SK-N-SH treated with all-trans-retinoic acid at 6 μM for 48 hours (cell line): ENCODE measurements at regions not wholly inside any gene's neighbourhood (a gene's known extent, or its start where the extent isn't known, plus 50 kb on each side); places are given as distances from the start of the nearest gene placed in this dataset.

ENCODE experiments used
- ATAC-seq: fragments of 200-7000 bp; cut with Tn5 transposase; 3 replicates; pipeline ENCODE4 v1.9.1; 2020; ENCODE audit warnings: mild to moderate bottlenecking, moderate library complexity
- ARNTL ChIP-seq: fragments of 450-650 bp; formaldehyde crosslinking; IDR thresholded peaks from 2 replicates; pipeline ENCODE4 v1.5.0; 2020; ENCODE audit warnings: low read depth, mild to moderate bottlenecking, moderate library complexity, borderline replicate concordance
- BACH2 ChIP-seq: fragments of 250-450 bp; sonication (Bioruptor Pico); IDR thresholded peaks from 2 replicates; pipeline ENCODE4 v1.9.0; 2021; ENCODE audit warnings: mild to moderate bottlenecking, borderline replicate concordance
- CSDC2 ChIP-seq: fragments of 250-450 bp; sonication (Bioruptor Pico); IDR thresholded peaks from 2 replicates; pipeline ENCODE4 v1.5.0; 2020; ENCODE audit warnings: mild to moderate bottlenecking, moderate library complexity
- CSRNP3 ChIP-seq: fragments of 250-450 bp; sonication (Bioruptor Pico); IDR thresholded peaks from 2 replicates; pipeline ENCODE4 v1.5.1; 2021; ENCODE audit warnings: mild to moderate bottlenecking, moderate library complexity
- GLIS3 ChIP-seq: fragments of 250-450 bp; sonication (Bioruptor Pico); IDR thresholded peaks from 2 replicates; pipeline ENCODE4 v1.5.0; 2020; ENCODE audit warnings: mild to moderate bottlenecking, moderate library complexity
- ISL1 ChIP-seq: fragments of 250-450 bp; sonication (Bioruptor Pico); IDR thresholded peaks from 2 replicates; pipeline ENCODE4 v2.1.2; 2022; ENCODE audit warnings: mild to moderate bottlenecking, moderate library complexity
- PPARA ChIP-seq: fragments of 250-450 bp; sonication (Bioruptor Pico); IDR thresholded peaks from 2 replicates; pipeline ENCODE4 v1.5.0; 2020; ENCODE audit warnings: mild to moderate bottlenecking, borderline replicate concordance
- RARB ChIP-seq: fragments of 250-450 bp; sonication (Bioruptor Pico); IDR thresholded peaks from 2 replicates; pipeline ENCODE4 v1.8.0; 2021; ENCODE audit warnings: mild to moderate bottlenecking, moderate library complexity
- SNAI2 ChIP-seq: fragments of 250-450 bp; sonication (Bioruptor Pico); IDR thresholded peaks from 2 replicates; pipeline ENCODE4 v1.5.0; 2020; ENCODE audit warnings: mild to moderate bottlenecking, moderate library complexity
- TCF4 ChIP-seq: fragments of 250-450 bp; sonication (Bioruptor Pico); IDR thresholded peaks from 2 replicates; pipeline ENCODE4 v1.8.0; 2021; ENCODE audit warnings: mild to moderate bottlenecking, moderate library complexity, borderline replicate concordance
- TOX ChIP-seq: fragments of 250-450 bp; sonication (Bioruptor Pico); IDR thresholded peaks from 2 replicates; pipeline ENCODE4 v1.8.0; 2021; ENCODE audit warnings: mild to moderate bottlenecking, moderate library complexity, borderline replicate concordance
- TSHZ2 ChIP-seq: fragments of 250-450 bp; sonication (Bioruptor Pico); IDR thresholded peaks from 2 replicates; pipeline ENCODE4 v1.5.0; 2020; ENCODE audit warnings: mild to moderate bottlenecking, moderate library complexity
- ZC3H10 ChIP-seq: fragments of 250-450 bp; sonication (Bioruptor Pico); IDR thresholded peaks from 2 replicates; pipeline ENCODE4 v1.5.1; 2021; ENCODE audit warnings: mild to moderate bottlenecking, moderate library complexity
- ZFP3 ChIP-seq: fragments of 250-450 bp; sonication (Bioruptor Pico); IDR thresholded peaks from 2 replicates; pipeline ENCODE4 v1.5.0; 2020; ENCODE audit warnings: mild to moderate bottlenecking, moderate library complexity
- ZFP30 ChIP-seq: fragments of 450-650 bp; formaldehyde crosslinking; IDR thresholded peaks from 2 replicates; pipeline ENCODE4 v1.5.0; 2022; ENCODE audit warnings: mild to moderate bottlenecking, moderate library complexity
- ZNF565 ChIP-seq: fragments of 450-650 bp; formaldehyde crosslinking; conservative IDR thresholded peaks from 2 replicates; pipeline ENCODE4 v1.5.0; 2020; ENCODE audit warnings: low read depth, mild to moderate bottlenecking, moderate library complexity
- ZNF70 ChIP-seq: fragments of 450-650 bp; formaldehyde crosslinking; IDR thresholded peaks from 2 replicates; pipeline ENCODE4 v1.5.0; 2020; ENCODE audit warnings: mild to moderate bottlenecking, moderate library complexity
- ZNF8 ChIP-seq: fragments of 450-650 bp; formaldehyde crosslinking; IDR thresholded peaks from 2 replicates; pipeline ENCODE4 v1.5.0; 2020; ENCODE audit warnings: mild to moderate bottlenecking, moderate library complexity
- TF ChIP-seq, protein P1 (sequence below): fragments of 250-450 bp; sonication (Bioruptor Pico); IDR thresholded peaks from 2 replicates; pipeline ENCODE4 v1.8.0; 2020; ENCODE audit warnings: mild to moderate bottlenecking, moderate library complexity, borderline replicate concordance
- TF ChIP-seq, protein P2 (sequence below): fragments of 250-450 bp; sonication (Bioruptor Pico); IDR thresholded peaks from 2 replicates; pipeline ENCODE4 v1.5.1; 2020; ENCODE audit warnings: low read depth, mild to moderate bottlenecking, moderate library complexity
- TF ChIP-seq, protein P3 (sequence below): fragments of 250-450 bp; sonication (Bioruptor Pico); IDR thresholded peaks from 2 replicates; pipeline ENCODE4 v1.8.0; 2021; ENCODE audit warnings: low read depth, mild to moderate bottlenecking, moderate library complexity, borderline replicate concordance

DNA sequence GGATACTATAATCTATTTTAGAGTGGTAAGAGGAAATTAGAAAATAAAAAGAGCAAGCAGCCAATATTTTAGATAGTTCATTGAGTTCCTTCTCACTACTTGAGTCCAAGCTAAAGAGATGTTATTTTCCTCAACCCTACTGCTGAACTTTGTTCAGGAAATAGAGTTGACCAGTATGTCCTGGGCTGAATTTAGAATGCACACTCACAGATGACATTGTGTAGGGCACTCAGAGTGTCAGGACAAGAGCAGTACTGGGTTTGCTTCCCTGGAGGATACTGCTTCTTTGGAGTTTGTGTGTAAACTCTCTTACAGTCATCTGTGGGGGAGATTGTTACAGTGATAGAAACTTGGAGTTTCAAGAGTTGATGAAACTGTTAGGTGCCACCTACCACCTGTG lies 80.0 kb upstream of the AGBL1 start:
- TF ChIP-seq SNAI2 (CRISPR knock-in tag): no peak
- no peak for TF ChIP-seq ZFP3
- TF ChIP-seq, all 23 proteins: peak for 0
- ATAC-seq: no peak

DNA sequence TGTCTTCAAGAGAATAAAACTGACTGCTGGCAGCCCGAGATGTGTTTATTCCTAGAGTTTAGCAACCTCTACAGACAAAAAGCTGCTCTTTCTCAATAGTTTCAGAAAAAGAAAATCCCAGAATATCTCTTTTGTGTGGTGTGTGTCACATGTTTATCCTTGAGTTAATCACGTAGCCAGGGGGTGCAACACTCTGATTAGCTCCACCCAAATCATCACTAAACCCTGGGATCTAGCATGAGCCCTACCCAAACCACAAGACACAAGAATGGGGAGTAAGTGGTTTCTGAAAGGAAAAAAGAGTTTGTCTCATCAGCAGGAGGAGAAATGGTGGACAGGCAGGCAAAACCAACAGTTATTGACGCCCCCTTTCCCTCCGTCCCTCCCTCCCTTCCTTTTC lies 78.5 kb upstream of the AGBL1 start:
- TF ChIP-seq BACH2 (CRISPR knock-in tag) (no peak), GLIS3 (no peak), SNAI2 (CRISPR knock-in tag) (no peak), TSHZ2 (no peak), ZNF8 (CRISPR knock-in tag) (no peak), ZNF565 (CRISPR knock-in tag) (no peak), ARNTL (CRISPR knock-in tag) (no peak), ZFP30 (CRISPR knock-in tag) (no peak)
- TF ChIP-seq, protein P1, sequence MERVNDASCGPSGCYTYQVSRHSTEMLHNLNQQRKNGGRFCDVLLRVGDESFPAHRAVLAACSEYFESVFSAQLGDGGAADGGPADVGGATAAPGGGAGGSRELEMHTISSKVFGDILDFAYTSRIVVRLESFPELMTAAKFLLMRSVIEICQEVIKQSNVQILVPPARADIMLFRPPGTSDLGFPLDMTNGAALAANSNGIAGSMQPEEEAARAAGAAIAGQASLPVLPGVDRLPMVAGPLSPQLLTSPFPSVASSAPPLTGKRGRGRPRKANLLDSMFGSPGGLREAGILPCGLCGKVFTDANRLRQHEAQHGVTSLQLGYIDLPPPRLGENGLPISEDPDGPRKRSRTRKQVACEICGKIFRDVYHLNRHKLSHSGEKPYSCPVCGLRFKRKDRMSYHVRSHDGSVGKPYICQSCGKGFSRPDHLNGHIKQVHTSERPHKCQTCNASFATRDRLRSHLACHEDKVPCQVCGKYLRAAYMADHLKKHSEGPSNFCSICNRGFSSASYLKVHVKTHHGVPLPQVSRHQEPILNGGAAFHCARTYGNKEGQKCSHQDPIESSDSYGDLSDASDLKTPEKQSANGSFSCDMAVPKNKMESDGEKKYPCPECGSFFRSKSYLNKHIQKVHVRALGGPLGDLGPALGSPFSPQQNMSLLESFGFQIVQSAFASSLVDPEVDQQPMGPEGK (CRISPR knock-in tag): no peak
- TF ChIP-seq, protein P2, sequence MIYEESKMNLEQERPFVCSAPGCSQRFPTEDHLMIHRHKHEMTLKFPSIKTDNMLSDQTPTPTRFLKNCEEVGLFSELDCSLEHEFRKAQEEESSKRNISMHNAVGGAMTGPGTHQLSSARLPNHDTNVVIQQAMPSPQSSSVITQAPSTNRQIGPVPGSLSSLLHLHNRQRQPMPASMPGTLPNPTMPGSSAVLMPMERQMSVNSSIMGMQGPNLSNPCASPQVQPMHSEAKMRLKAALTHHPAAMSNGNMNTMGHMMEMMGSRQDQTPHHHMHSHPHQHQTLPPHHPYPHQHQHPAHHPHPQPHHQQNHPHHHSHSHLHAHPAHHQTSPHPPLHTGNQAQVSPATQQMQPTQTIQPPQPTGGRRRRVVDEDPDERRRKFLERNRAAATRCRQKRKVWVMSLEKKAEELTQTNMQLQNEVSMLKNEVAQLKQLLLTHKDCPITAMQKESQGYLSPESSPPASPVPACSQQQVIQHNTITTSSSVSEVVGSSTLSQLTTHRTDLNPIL (CRISPR knock-in tag): no peak
- ATAC-seq: no peak

GRCh38 chr15:86002444-86002843 lies 77.2 kb upstream of the AGBL1 start:
- TF ChIP-seq ARNTL (CRISPR knock-in tag): no peak
- TF ChIP-seq TCF4 (CRISPR knock-in tag): peak; percentile 31; the same call in 1 of the 2 replicates
- no peak for TF ChIP-seq GLIS3
- peak; percentile 95 for TF ChIP-seq ISL1
- TF ChIP-seq CSRNP3 (CRISPR knock-in tag): no peak
- TF ChIP-seq TOX (CRISPR knock-in tag): no peak
- no peak for TF ChIP-seq ZNF70 (CRISPR knock-in tag)
- no peak for TF ChIP-seq ZFP3
- no peak for TF ChIP-seq RARB (CRISPR knock-in tag)
- 0 out of 2 replicates have a peak, but pooled peaks have one; percentile 45 for TF ChIP-seq SNAI2 (CRISPR knock-in tag)
- TF ChIP-seq, protein P3, sequence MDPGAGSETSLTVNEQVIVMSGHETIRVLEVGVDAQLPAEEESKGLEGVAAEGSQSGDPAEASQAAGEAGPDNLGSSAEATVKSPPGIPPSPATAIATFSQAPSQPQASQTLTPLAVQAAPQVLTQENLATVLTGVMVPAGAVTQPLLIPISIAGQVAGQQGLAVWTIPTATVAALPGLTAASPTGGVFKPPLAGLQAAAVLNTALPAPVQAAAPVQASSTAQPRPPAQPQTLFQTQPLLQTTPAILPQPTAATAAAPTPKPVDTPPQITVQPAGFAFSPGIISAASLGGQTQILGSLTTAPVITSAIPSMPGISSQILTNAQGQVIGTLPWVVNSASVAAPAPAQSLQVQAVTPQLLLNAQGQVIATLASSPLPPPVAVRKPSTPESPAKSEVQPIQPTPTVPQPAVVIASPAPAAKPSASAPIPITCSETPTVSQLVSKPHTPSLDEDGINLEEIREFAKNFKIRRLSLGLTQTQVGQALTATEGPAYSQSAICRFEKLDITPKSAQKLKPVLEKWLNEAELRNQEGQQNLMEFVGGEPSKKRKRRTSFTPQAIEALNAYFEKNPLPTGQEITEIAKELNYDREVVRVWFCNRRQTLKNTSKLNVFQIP: no peak
- no peak for TF ChIP-seq ZNF565 (CRISPR knock-in tag)
- TF ChIP-seq ZNF8 (CRISPR knock-in tag): peak; percentile 15; the same call in 1 of the 2 replicates
- TF ChIP-seq, protein P2 (CRISPR knock-in tag): 0 out of 2 replicates have a peak, but pooled peaks have one; percentile 53
- peak; percentile 62; the same call in 1 of the 2 replicates for TF ChIP-seq TSHZ2
- no peak for TF ChIP-seq PPARA (CRISPR knock-in tag)
- TF ChIP-seq BACH2 (CRISPR knock-in tag): no peak
- no peak for TF ChIP-seq CSDC2 (CRISPR knock-in tag)
- no peak for TF ChIP-seq ZC3H10 (CRISPR knock-in tag)
- TF ChIP-seq, all 23 proteins: peak for 6
- peak; percentile 51 for ATAC-seq
